ENCODE measurements at regions not wholly inside any gene's neighbourhood (a gene's known extent, or its start where the extent isn't known, plus 50 kb on each side); places are given as distances from the start of the nearest gene placed in this dataset.

DNA sequence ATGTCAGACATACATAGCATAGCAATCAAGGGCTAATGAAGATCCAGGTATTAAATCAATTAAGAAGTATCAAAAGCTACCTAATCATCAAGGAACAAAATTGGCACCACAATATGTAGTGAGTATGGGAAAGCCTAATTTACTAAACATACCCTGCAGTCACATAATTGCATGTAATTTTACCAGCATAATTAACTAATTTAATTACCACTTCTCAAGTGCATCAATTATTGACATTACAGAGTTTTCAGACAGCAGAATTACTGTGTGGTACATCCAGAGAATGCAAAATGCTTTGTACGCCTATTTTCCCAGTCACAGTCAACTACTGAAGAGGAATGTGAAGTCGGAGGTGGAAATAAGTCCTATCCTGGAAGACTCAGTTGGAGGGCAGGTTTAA lies 279.0 kb upstream of the ID4 start (continued):
- TF ChIP-seq RNF2 (IDR thresholded peaks at IDR 0.05; ENCODE audit: borderline replicate concordance, low read depth, low read length, missing control alignments, poor library complexity, severe bottlenecking), result no peak

All from H1 (cell line).